HG03045 (cell line): ENCODE measurements at regions not wholly inside any gene's neighbourhood (a gene's known extent, or its start where the extent isn't known, plus 50 kb on each side); places are given as distances from the start of the nearest gene placed in this dataset.
"Not testable (repeated sequence)": the region's sequence is repeated elsewhere in the genome, so short reads cannot be mapped to it uniquely, and the experiment has no call there.

Source experiments
- ATAC-seq: cut with Tn5 transposase; IDR thresholded peaks from one replicate; pipeline ENCODE4 v1.9.1; 2021; ENCODE audit warnings: mild to moderate bottlenecking, moderate library complexity; ENCODE audit not compliant: unreplicated experiment

- no peak for ATAC-seq
Observed at GRCh38 chr1:170448661-170449158, 83.3 kb upstream of the GORAB start.

GRCh38 chr1:170457325-170458050, 74.5 kb upstream of the GORAB start:
- ATAC-seq = not testable (repeated sequence)

- ATAC-seq = no peak
Observed at GRCh38 chr1:170460001-170460400, 72.0 kb upstream of the GORAB start.

- no peak for ATAC-seq
Observed at GRCh38 chr1:170460414-170461155, 71.4 kb upstream of the GORAB start.

- no peak for ATAC-seq
Observed at GRCh38 chr1:170461291-170461747, 70.6 kb upstream of the GORAB start.

- no peak for ATAC-seq
Observed at GRCh38 chr1:170461762-170462384, 70.1 kb upstream of the GORAB start.

GRCh38 chr1:170470121-170470520, 61.8 kb upstream of the GORAB start:
- ATAC-seq = no peak

- no peak for ATAC-seq
Observed at GRCh38 chr1:170471398-170472053, 60.4 kb upstream of the GORAB start.

- ATAC-seq = no peak
Observed at GRCh38 chr1:170481000-170481399, 51.0 kb upstream of the GORAB start.
